ENCODE measurements at regions not wholly inside any gene's neighbourhood (a gene's known extent, or its start where the extent isn't known, plus 50 kb on each side); places are given as distances from the start of the nearest gene placed in this dataset.

DNA sequence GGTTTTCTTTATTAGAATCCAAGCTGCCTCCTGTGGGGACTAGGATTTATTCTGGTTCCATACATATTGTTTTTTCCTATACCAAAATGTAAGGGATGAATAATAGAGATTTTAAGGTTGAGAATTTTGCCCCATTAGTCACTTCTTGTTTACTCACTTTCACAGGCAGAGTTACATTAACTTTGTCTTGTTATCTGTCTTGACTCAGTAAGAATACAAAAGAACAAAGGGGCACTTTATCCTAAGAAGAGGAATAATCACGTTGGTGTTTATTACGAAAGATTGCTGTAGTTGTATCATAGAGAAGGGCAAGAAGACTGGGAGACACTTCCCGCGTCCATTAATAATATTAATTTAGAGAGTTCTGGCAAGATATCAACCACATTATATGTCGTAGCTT is 599.7 kb upstream of the FTMT start:
- no peak overlapping the region for H3K4me3 ChIP-seq
- no peak overlapping the region for H3K4me2 ChIP-seq

DNA sequence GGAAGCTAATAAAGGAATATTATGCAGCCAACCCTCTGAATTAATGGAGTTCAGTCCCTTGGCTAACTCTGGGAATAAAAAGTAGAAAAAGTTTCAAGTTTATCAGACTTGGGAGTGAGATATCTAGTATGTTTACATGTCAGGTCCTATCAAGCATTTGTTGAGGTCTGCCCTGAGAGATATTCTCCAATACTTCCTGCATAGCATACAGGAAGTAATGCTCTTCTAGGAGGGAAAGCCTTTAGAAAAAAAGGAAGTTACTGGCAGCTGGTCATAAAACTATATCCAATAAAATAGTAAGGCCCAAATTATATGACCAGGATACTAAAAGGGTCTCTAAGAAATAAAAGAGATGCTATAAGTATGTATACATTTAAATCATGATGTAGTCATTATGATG is 594.1 kb upstream of the FTMT start:
- no peaks in the 10 kb centered on the region for H3K9me3 Mint-ChIP-seq
- Histone ChIP-seq H3K36me3 (no peaks in the 10 kb centered on the region), H3K9ac (no peak overlapping the region), H2AFZ (replicated peaks) (no peak overlapping the region), H3K4me3 (no peak overlapping the region), H3K79me2 (ENCODE audit: low read depth) (no peaks in the 10 kb centered on the region), H3K9me3 (ENCODE audit: low read depth) (no peaks in the 10 kb centered on the region), H3K4me1 (no peaks in the 10 kb centered on the region), H3K27ac (no peak overlapping the region), H3K27me3 (no peaks in the 10 kb centered on the region), H3F3A (ENCODE audit: low read depth) (no peaks in the 10 kb centered on the region), H3K4me2 (no peak overlapping the region), H4K20me1 (ENCODE audit: low read depth) (no peaks in the 10 kb centered on the region)
- no peak for DNase-seq (ENCODE audit: low spot score)
- no peaks in the 10 kb centered on the region for H3K4me1 Mint-ChIP-seq
- no peaks in the 10 kb centered on the region for H3K27me3 Mint-ChIP-seq (ENCODE audit: insufficient read depth, low read depth)
- TF ChIP-seq, protein P1, sequence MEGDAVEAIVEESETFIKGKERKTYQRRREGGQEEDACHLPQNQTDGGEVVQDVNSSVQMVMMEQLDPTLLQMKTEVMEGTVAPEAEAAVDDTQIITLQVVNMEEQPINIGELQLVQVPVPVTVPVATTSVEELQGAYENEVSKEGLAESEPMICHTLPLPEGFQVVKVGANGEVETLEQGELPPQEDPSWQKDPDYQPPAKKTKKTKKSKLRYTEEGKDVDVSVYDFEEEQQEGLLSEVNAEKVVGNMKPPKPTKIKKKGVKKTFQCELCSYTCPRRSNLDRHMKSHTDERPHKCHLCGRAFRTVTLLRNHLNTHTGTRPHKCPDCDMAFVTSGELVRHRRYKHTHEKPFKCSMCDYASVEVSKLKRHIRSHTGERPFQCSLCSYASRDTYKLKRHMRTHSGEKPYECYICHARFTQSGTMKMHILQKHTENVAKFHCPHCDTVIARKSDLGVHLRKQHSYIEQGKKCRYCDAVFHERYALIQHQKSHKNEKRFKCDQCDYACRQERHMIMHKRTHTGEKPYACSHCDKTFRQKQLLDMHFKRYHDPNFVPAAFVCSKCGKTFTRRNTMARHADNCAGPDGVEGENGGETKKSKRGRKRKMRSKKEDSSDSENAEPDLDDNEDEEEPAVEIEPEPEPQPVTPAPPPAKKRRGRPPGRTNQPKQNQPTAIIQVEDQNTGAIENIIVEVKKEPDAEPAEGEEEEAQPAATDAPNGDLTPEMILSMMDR (IDR thresholded peaks at IDR 0.05): no peak
- no peak for TF ChIP-seq EZH2phosphoT487 (IDR thresholded peaks at IDR 0.05)
- no peak for TF ChIP-seq EZH2 (IDR thresholded peaks at IDR 0.05)
- no peak overlapping the region for H3K27ac Mint-ChIP-seq
- no peaks in the 10 kb centered on the region for H3K36me3 Mint-ChIP-seq
- H3K4me3 Mint-ChIP-seq: no peak overlapping the region

More for the DNA sequence above, 599.7 kb upstream of the FTMT start:
- no peak for DNase-seq (ENCODE audit: low spot score)
- no peaks in the 10 kb centered on the region for H4K20me1 ChIP-seq (ENCODE audit: low read depth)
- no peaks in the 10 kb centered on the region for H3K27me3 Mint-ChIP-seq (ENCODE audit: insufficient read depth, low read depth)
- no peak overlapping the region for H3K9ac ChIP-seq
- H3K36me3 Mint-ChIP-seq: no peaks in the 10 kb centered on the region
- TF ChIP-seq EZH2phosphoT487 (IDR thresholded peaks at IDR 0.05) (no peak), EZH2 (IDR thresholded peaks at IDR 0.05) (no peak)
- TF ChIP-seq, protein P1 (IDR thresholded peaks at IDR 0.05): no peak
- no peak overlapping the region for H2AFZ ChIP-seq (replicated peaks)
- H3K79me2 ChIP-seq (ENCODE audit: low read depth): no peaks in the 10 kb centered on the region
- no peaks in the 10 kb centered on the region for H3F3A ChIP-seq (ENCODE audit: low read depth)
- no peaks in the 10 kb centered on the region for H3K9me3 Mint-ChIP-seq
- no peaks in the 10 kb centered on the region for H3K27me3 ChIP-seq
- H3K36me3 ChIP-seq: no peaks in the 10 kb centered on the region
- no peaks in the 10 kb centered on the region for H3K4me1 Mint-ChIP-seq
- H3K4me3 Mint-ChIP-seq: no peak overlapping the region
- H3K27ac Mint-ChIP-seq: no peak overlapping the region
- no peaks in the 10 kb centered on the region for H3K4me1 ChIP-seq
- no peaks in the 10 kb centered on the region for H3K9me3 ChIP-seq (ENCODE audit: low read depth)
- H3K27ac ChIP-seq: no peak overlapping the region

DNA sequence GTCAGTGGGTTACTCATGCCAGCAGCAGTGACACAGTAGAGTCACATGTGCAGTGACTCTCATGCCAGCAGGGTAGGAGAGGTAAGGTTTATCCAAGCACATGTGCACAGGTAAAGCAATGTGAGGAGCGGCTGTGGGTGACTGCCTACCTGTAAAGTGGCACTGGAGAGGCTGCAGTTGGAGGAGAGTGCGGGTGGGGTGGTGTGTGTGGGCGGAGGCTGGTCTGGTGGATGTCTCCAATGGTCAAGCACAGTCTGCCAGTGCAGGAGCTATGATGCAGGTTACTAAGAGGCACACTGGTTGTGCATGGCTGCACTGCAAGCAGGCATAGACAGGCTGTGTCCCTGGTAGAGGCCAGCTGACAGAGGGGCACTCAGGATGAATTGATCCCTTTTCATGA is 588.2 kb upstream of the FTMT start:
- Histone ChIP-seq H2AFZ (replicated peaks) (no peak overlapping the region), H4K20me1 (ENCODE audit: low read depth) (no peaks in the 10 kb centered on the region), H3K4me1 (no peaks in the 10 kb centered on the region), H3K79me2 (ENCODE audit: low read depth) (no peaks in the 10 kb centered on the region), H3K9me3 (ENCODE audit: low read depth) (no peaks in the 10 kb centered on the region), H3K4me2 (no peak overlapping the region), H3K36me3 (no peaks in the 10 kb centered on the region), H3K27ac (no peak overlapping the region), H3K27me3 (no peaks in the 10 kb centered on the region), H3K9ac (no peak overlapping the region), H3K4me3 (no peak overlapping the region), H3F3A (ENCODE audit: low read depth) (no peaks in the 10 kb centered on the region)
- DNase-seq (ENCODE audit: low spot score): no peak
- Mint-ChIP-seq H3K27ac (no peak overlapping the region), H3K9me3 (no peaks in the 10 kb centered on the region), H3K4me1 (no peaks in the 10 kb centered on the region), H3K36me3 (no peaks in the 10 kb centered on the region), H3K27me3 (ENCODE audit: insufficient read depth, low read depth) (no peaks in the 10 kb centered on the region), H3K4me3 (no peak overlapping the region)
- TF ChIP-seq EZH2 (IDR thresholded peaks at IDR 0.05) (no peak), EZH2phosphoT487 (IDR thresholded peaks at IDR 0.05) (no peak)
- TF ChIP-seq, protein P1 (IDR thresholded peaks at IDR 0.05): no peak

Data from neural progenitor cell (in vitro differentiated cells).